Inflammatory macrophage treated with lipopolysaccharide for 1 hour (primary cell): ENCODE measurements at regions not wholly inside any gene's neighbourhood (a gene's known extent, or its start where the extent isn't known, plus 50 kb on each side); places are given as distances from the start of the nearest gene placed in this dataset.

Source experiments
- DNase-seq, 2 donors: peaks; one replicate each; pipeline ENCODE4 v3.0.0-alpha.2; 2020 to 2022

GRCh38 chr3:157700405-157700804, 197.2 kb upstream of the VEPH1 start:
- no peak for DNase-seq

DNA sequence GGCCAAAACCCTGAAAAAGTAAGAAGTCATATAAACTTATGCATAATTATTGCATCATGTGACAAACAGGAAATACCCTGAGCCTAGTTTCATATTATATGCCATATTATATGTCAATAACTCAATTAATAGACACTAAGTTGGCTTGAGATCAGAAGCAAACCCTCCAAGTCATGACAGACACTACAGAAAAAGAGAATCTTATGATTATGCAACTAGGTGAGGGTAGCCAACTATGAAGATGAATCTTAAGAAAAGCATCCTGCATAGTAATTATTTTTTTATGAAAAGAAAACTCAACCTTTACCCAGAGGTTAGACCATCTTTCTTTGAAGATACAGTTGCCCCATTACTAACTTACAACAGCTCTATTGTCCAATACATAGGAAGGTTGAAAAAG, 192.4 kb upstream of the VEPH1 start:
- DNase-seq = no peak

- no peak for DNase-seq
These were observed 191.9 kb upstream of the VEPH1 start for GRCh38 chr3:157695103-157695502.

DNA sequence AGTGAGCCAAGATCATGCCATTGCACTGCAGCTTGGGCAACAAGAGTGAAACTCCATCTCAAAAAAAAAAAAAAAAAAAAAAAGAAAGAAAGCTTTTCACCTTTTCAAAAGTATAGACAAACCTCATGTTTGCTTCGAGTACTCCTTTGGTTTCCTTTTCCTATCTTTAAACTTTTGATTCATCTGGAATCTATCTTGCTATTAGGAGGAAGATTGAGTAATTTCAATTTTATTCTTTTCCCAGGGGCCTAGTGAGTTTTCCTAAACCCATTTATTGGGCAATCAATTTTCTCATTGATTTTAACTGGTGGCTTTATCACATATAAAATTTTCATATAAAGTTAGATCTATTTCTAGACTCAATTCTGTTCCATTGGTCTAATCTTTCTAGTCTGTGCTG, 190.5 kb upstream of the VEPH1 start:
- DNase-seq = no peak

DNA sequence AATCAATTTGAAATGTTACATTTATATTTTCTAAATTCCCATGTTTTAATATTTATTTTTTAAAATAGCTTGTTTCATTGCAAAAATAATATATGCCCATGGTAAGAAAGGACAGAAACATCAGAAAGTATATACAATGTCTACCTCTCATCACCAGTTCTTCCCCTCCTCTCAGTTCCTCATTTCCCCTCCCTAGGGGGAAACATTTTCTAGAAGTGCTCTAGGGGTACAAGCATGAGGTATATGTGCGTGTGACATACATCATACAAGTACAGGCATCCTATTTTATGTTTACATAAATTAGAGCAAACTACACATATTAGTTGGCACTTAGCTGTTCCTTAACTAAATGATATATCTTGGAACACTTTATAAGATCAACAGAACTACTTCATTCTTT, 189.3 kb upstream of the VEPH1 start:
- DNase-seq = no peak

DNA sequence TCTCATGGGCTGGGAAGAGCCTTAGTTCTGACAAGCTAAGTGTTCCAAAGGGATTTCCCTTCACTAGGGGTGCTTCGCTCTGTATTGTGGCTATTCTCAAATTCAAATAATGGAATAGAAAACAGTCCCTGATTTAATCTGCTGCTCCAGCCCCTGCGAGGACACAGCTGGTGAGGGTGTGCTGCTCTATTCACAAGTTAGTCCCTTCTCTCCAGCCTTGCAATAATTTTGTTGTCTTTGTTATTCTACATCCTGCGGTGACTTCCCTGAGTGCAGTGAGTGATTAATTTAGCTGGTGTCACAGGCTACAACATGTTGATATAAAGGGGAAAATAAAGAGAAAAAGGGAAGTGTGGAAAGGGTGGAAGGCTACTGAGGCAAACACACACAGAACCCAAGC, 180.5 kb upstream of the VEPH1 start:
- DNase-seq = no peak

DNA sequence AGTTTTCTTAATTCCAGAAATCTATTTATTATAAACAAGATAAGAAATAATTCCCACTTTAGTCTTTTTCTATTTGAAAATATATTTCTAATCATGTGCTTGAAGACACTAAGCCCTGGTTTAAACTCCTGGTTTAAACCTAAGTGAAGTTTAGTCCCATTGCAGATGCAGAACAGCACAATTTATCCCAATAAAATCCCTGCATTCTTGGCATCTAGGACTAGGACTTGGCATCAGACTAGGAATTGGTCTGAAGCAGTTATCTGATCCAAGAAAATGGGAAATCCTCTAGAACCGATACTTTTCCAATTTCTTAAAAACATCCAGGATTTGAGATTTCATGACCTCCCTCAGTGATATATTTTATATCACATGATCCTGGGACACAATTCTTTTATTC, 168.8 kb upstream of the VEPH1 start:
- no peak for DNase-seq

DNA sequence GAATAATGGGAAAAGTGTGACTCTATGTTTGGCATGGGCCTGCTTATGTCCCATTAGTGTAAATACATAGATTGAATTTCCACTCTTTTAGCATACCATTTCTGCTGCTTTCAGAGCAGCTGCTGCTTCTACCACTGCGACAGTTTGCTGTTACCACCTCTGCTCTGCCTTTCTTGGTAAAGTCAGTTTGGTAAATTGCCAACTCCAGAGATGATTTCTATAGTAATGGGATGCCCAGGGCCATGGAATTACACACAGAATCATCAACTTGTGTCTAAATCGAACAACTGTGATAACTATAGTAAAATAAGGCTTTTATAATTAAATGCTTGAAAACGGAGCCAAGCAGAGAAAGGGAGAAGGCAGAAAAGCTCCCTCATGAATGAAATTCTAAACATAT, 168.4 kb upstream of the VEPH1 start:
- no peak for DNase-seq

DNA sequence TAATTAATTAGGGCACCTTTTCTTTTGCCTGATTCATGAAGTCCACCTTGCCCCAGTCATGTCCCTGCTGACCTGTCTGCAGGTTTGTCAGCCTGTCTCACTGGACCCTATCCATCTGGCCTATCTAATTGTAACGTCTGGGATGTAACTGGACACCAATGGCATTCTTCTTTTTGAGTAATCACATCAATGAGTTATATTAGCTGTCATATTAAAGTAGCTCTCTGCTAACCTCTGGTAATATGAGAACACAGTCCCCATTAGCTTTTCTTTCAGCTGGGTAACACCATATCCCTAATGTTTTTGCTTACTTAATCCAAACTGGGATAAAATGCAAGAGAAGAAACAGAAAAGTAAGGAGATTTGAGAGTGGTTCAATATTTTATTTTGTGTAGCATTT, 166.2 kb upstream of the VEPH1 start:
- no peak for DNase-seq

DNA sequence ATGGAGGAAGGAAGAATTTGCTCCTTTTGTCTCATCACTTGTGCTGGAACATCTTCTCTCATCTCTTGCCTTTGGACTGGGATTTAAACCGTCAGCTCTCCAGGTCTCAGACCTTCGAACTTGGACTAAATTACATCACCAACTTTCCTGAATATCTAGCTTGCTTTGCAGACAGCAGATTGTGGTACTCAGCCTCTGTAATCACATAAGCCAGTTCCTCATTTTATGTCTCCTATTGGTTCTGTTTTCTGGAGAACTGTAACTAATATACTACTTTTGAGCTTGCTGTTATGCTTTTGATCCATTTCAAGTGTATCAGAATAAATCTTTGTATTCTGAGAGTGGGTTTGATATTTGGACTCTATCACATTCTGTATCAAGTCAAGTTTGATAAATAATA, 164.3 kb upstream of the VEPH1 start:
- DNase-seq = no peak

DNA sequence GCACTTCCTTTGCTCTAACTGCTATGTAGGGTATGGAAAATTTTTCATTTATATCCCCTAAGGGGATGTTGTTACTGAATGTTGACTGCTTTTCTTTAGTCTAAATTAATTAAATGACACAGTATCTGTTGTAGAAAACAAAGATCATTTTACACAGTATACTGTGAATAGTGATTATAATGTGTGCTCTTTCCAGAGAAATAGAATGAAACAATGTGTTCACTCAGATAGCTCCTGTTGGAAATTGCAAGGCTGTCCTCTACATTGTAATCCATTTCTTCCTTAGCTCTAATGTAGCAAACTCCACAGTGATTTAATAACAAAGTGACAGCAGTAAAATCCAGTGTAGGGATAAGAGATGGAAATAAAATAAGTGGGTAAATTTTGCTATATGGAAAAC, 159.0 kb upstream of the VEPH1 start:
- no peak for DNase-seq

GRCh38 chr3:157660847-157661246, 157.6 kb upstream of the VEPH1 start:
- no peak for DNase-seq

GRCh38 chr3:157652366-157652765, 149.2 kb upstream of the VEPH1 start:
- no peak for DNase-seq

DNA sequence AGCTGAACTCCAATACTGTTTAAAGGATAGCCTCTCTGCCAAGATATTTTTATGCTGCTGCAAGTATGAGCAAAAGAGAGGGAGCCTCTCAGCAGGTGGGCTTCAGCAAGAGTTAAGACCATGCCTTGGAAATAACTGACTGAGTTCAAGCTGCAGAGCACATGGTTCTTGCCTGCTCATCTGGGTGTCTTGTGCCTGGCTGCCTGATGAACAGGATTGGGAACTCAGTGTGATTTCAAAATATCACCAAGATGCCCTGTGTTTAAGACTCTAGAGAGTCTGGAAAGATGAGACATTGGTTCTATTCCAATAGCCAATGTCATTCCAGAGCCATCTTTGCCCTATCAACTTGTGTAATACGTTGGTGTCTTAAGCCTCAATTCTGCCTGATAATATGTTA, 147.5 kb upstream of the VEPH1 start:
- DNase-seq = no peak

GRCh38 chr3:157650172-157650571, 147.0 kb upstream of the VEPH1 start:
- no peak for DNase-seq

GRCh38 chr3:157649511-157649910, 146.3 kb upstream of the VEPH1 start:
- DNase-seq = no peak

DNA sequence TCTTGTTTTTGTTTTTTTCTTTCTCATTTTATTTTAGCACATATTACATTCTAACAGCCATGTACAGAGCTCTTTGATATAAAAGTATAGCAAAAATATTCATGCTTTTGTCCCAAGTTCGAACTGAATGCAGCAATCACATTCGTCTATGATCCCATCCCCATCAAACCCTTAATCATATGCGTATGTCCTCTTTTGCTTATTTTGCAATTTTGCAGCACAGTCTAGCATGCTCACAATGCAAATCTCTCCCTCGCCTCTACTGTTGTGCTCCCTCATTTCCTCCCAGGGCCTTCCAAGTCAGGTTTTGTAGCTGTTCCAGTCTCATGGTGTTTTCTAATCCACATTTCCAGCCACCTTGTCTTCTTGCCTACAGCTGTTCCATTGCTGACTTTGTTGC, 144.6 kb upstream of the VEPH1 start:
- no peak for DNase-seq

GRCh38 chr3:157639756-157640426, 136.7 kb upstream of the VEPH1 start:
- no peak for DNase-seq

DNA sequence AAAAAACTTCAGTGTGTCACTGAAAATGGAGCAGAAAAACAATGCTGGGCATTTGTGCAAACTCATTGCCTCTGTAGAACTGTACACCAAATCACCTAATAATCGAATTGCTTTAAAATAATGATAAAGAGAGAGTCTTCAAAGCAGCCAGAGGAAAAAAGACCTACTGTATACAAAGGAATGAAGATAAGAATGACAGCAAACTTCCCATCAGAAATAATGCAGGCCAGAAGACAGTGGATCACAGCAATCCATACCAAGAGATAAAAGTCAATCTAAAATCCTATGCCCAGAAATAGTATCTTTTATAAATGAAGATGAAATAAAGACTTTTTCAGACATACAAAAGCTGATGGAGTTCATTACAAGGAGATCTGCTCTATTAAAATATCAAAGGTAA, 134.7 kb upstream of the VEPH1 start:
- DNase-seq = no peak

DNA sequence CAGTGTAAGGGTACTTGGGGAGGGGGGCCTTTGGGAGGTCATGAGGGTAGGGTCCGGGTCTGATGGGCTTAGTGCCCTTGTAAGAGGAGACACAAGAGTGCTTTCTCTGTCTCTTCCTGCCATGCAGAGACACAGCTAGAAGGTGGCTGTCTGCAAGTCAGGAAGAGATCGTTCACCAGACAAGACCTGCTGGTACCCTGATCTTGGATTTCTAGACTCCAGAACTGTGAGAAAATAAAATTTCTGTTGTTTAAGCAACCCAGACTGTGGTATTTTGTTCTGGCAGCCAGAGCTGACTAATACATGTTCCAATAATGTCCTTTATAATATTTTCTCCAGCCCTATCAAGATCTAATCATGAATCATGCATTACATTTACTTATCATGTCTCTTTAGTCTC, 130.0 kb upstream of the VEPH1 start:
- DNase-seq = no peak

- no peak for DNase-seq
These were observed 128.9 kb upstream of the VEPH1 start for GRCh38 chr3:157632075-157632474.

GRCh38 chr3:157631478-157631877, 128.3 kb upstream of the VEPH1 start:
- no peak for DNase-seq

DNA sequence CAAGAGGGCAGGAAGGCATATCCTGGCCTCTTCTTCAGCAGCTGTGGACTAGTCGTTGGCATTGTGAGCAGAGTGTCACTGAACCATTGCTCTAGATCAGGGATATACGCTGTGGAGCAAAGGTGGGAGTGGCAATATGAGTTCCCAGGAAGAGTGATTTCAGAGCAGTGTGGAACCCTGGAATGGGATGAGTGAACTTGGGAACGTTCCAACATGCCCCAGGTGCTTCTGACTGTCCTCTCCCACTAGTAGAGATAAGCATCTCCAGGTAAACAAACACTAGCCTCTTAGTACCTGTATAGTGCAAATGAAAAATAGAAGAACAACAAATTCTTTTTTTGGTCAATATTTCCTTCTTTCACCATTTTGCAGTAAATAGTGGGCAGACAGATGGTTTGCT, 123.6 kb upstream of the VEPH1 start:
- DNase-seq = no peak

GRCh38 chr3:157624801-157625200, 121.6 kb upstream of the VEPH1 start:
- DNase-seq = no peak

GRCh38 chr3:157618886-157619285, 115.7 kb upstream of the VEPH1 start:
- no peak for DNase-seq
